ENCODE measurements at regions not wholly inside any gene's neighbourhood (a gene's known extent, or its start where the extent isn't known, plus 50 kb on each side); places are given as distances from the start of the nearest gene placed in this dataset.

DNA sequence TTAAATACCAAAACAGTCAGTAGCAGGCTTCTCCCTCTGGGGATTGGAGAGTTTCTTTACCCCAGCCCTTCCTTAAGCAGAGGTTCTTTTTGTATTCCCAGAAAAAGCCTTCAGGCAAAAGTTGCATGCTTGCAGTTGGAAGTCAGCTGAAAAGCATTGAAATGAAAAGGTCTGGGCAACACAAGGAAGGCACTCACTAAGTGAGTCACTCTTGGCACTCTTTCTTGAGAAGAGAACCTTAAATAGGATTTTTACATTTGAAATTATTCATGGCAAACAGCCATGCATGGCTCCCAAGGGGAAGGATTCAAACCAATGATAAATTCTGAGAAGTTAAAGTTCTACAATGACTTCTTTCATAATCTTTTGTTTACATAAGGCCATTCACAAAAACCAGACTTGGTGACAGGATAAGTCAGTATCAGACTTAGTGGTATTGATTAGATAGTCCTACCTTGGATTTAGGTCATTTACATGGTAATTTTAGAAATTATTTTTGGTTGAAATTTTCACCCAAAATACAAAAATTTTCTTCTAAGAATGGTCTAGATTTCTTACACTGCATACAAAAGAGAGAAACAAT is 2068.9 kb downstream of the PCDH7 start:
- no peak for TF ChIP-seq SUZ12 (IDR thresholded peaks at IDR 0.05; ENCODE audit: extremely low read depth, insufficient read depth, insufficient read length)
- TF ChIP-seq ZNF274 (IDR thresholded peaks at IDR 0.05; ENCODE audit: low read depth, low read length), result no peak

All from NT2/D1 (cell line).